GM23338 (cell line): ENCODE measurements at regions not wholly inside any gene's neighbourhood (a gene's known extent, or its start where the extent isn't known, plus 50 kb on each side); places are given as distances from the start of the nearest gene placed in this dataset.

Experiments
- ATAC-seq: fragments of 200-7000 bp; cut with Tn5 transposase; 3 replicates; pipeline ENCODE4 v1.9.1; 2020
- DNase-seq: peaks from one replicate; pipeline ENCODE4 v3.0.0-alpha.2; 2015; ENCODE audit warnings: low spot score
- H2AFZ ChIP-seq: fragments of 200-600 bp; sonication (generic); 2 replicates; pipeline ENCODE4 v1.8.0; 2016; ENCODE audit warnings: antibody characterized with exemption, mild to moderate bottlenecking, moderate library complexity
- H3F3A ChIP-seq: fragments of 200-600 bp; sonication (generic); replicated peaks from 2 replicates; pipeline ENCODE4 v1.8.0; 2017; ENCODE audit warnings: antibody characterized with exemption, mixed run types, low read depth
- H3K27ac ChIP-seq: fragments of 200-600 bp; sonication (generic); 2 replicates; pipeline ENCODE4 v1.6.1; 2016; ENCODE audit warnings: low read depth
- H3K27me3 ChIP-seq: fragments of 200-600 bp; sonication (generic); 2 replicates; pipeline ENCODE4 v1.8.0; 2016; ENCODE audit warnings: mild to moderate bottlenecking, mixed run types, moderate library complexity; ENCODE audit not compliant: insufficient read depth
- H3K36me3 ChIP-seq: fragments of 200-600 bp; sonication (generic); 2 replicates; pipeline ENCODE4 v1.8.0; 2016; ENCODE audit warnings: mild to moderate bottlenecking; ENCODE audit not compliant: insufficient read depth
- H3K4me1 ChIP-seq: fragments of 200-600 bp; sonication (generic); 2 replicates; pipeline ENCODE4 v1.8.0; 2016; ENCODE audit warnings: mild to moderate bottlenecking, moderate library complexity; ENCODE audit not compliant: insufficient read depth
- H3K4me2 ChIP-seq: fragments of 200-600 bp; sonication (generic); 2 replicates; pipeline ENCODE4 v1.7.1; 2017; ENCODE audit warnings: mixed run types
- H3K4me3 ChIP-seq: fragments of 200-600 bp; sonication (generic); 2 replicates; pipeline ENCODE4 v1.6.1; 2016; ENCODE audit warnings: mixed run types
- H3K79me2 ChIP-seq: fragments of 200-600 bp; sonication (generic); replicated peaks from 2 replicates; pipeline ENCODE4 v1.8.0; 2017; ENCODE audit warnings: mild to moderate bottlenecking; ENCODE audit not compliant: insufficient read depth
- H3K9me2 ChIP-seq: fragments of 200-600 bp; sonication (generic); 2 replicates; pipeline ENCODE4 v1.8.0; 2017; ENCODE audit not compliant: insufficient read depth
- H4K20me1 ChIP-seq: fragments of 200-600 bp; sonication (generic); replicated peaks from 2 replicates; pipeline ENCODE4 v1.8.0; 2017; ENCODE audit warnings: mild to moderate bottlenecking; ENCODE audit not compliant: insufficient read depth
- H3K27ac Mint-ChIP-seq: 2 replicates; pipeline ENCODE4 v1.8.0; 2020; ENCODE audit warnings: inconsistent platforms, mild to moderate bottlenecking, moderate library complexity, mixed read lengths
- H3K27me3 Mint-ChIP-seq: 3 replicates; pipeline ENCODE4 v1.8.0; 2022; ENCODE audit warnings: low read depth, mild to moderate bottlenecking, moderate library complexity, mixed read lengths, inconsistent platforms; ENCODE audit not compliant: insufficient read depth, poor library complexity
- H3K36me3 Mint-ChIP-seq: 3 replicates; pipeline ENCODE4 v1.8.0; 2021; ENCODE audit warnings: low read depth, mild to moderate bottlenecking, inconsistent platforms, moderate library complexity, mixed read lengths
- H3K4me1 Mint-ChIP-seq: 3 replicates; pipeline ENCODE4 v1.8.0; 2020; ENCODE audit warnings: mild to moderate bottlenecking, inconsistent platforms, mixed read lengths
- H3K4me3 Mint-ChIP-seq: 3 replicates; pipeline ENCODE4 v1.8.0; 2021; ENCODE audit warnings: moderate library complexity, mild to moderate bottlenecking, inconsistent platforms, mixed read lengths
- H3K9me3 Mint-ChIP-seq: 3 replicates; pipeline ENCODE4 v1.8.0; 2020; ENCODE audit warnings: moderate library complexity, mild to moderate bottlenecking, inconsistent platforms, mixed read lengths
- EZH2 ChIP-seq: fragments of 200-600 bp; sonication (generic); IDR thresholded peaks from one replicate; pipeline ENCODE4 v1.8.0; 2017; ENCODE audit warnings: antibody characterized with exemption, mild to moderate bottlenecking, low read depth; ENCODE audit not compliant: unreplicated experiment
- EZH2phosphoT487 ChIP-seq: fragments of 200-600 bp; sonication (generic); IDR thresholded peaks from one replicate; pipeline ENCODE4 v1.8.1; 2018; ENCODE audit warnings: antibody characterized with exemption; ENCODE audit not compliant: unreplicated experiment
- JUNB ChIP-seq: IDR thresholded peaks from one replicate; pipeline ENCODE4 v1.6.1; 2016; ENCODE audit warnings: antibody characterized with exemption; ENCODE audit not compliant: unreplicated experiment
- POLR2AphosphoS5 ChIP-seq: IDR thresholded peaks from 2 replicates; pipeline ENCODE4 v1.6.1; 2016; ENCODE audit warnings: antibody characterized with exemption, low read depth
- ZNF114 ChIP-seq: fragments of 250-450 bp; sonication (Bioruptor Pico); IDR thresholded peaks from 2 replicates; pipeline ENCODE4 v1.5.0; 2020; ENCODE audit warnings: mild to moderate bottlenecking, moderate library complexity
- ZNF331 ChIP-seq: fragments of 250-450 bp; sonication (Bioruptor Pico); IDR thresholded peaks from 2 replicates; pipeline ENCODE4 v1.5.0; 2020; ENCODE audit warnings: low read depth, mild to moderate bottlenecking, moderate library complexity
- TF ChIP-seq, protein P1 (sequence below): IDR thresholded peaks from 2 replicates; pipeline ENCODE4 v1.6.1; 2016; ENCODE audit warnings: antibody characterized with exemption
- TF ChIP-seq, protein P2 (sequence below): fragments of 250-450 bp; sonication (Bioruptor Pico); IDR thresholded peaks from 2 replicates; pipeline ENCODE4 v1.5.0; 2020; ENCODE audit warnings: mild to moderate bottlenecking, moderate library complexity
- TF ChIP-seq, protein P3 (sequence below): IDR thresholded peaks from one replicate; pipeline ENCODE4 v1.6.1; 2018; ENCODE audit warnings: antibody characterized with exemption; ENCODE audit not compliant: unreplicated experiment

DNA sequence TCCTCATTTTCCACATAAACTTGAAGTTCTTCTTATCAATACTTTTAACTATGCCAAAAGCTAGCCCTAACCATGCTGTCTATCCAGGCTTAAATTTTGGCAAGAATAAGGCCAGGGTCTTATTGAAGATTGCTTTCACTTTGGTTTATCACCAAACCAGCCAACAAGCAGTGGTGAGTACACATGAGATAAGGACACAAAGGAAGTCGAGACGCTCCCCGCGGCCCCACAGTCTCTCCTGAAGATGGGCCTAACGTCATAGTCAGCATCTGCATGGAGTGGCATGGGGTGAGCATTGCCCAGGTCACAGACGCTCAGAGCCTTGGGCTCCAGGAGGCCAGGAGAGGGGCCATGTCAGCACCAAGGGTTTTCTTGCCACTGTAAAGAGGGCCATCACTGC lies 80.3 kb downstream of the ATPSCKMT start:
- DNase-seq = no peak
- peaks cover 6% of the 10 kb centered on the region; the same call in 1 of the 2 replicates for H3K9me2 ChIP-seq
- no peaks in the 10 kb centered on the region for H3K4me1 ChIP-seq
- H3K27me3 Mint-ChIP-seq = peaks cover 2% of the 10 kb centered on the region
- peaks cover 8% of the 10 kb centered on the region; the same call in 2 of the 3 replicates for H3K9me3 Mint-ChIP-seq
- no peaks in the 10 kb centered on the region for H3K36me3 ChIP-seq
- H3F3A ChIP-seq = no peaks in the 10 kb centered on the region
- no peak overlapping the region for H3K4me3 Mint-ChIP-seq
- no peak overlapping the region for H3K27ac Mint-ChIP-seq
- H2AFZ ChIP-seq = no peak overlapping the region
- H3K4me3 ChIP-seq = no peak overlapping the region
- H3K27ac ChIP-seq = no peak overlapping the region
- no peak for ATAC-seq
- H3K4me1 Mint-ChIP-seq = no peaks in the 10 kb centered on the region
- no peak for TF ChIP-seq JUNB
- TF ChIP-seq POLR2AphosphoS5 = no peak
- TF ChIP-seq, protein P1, sequence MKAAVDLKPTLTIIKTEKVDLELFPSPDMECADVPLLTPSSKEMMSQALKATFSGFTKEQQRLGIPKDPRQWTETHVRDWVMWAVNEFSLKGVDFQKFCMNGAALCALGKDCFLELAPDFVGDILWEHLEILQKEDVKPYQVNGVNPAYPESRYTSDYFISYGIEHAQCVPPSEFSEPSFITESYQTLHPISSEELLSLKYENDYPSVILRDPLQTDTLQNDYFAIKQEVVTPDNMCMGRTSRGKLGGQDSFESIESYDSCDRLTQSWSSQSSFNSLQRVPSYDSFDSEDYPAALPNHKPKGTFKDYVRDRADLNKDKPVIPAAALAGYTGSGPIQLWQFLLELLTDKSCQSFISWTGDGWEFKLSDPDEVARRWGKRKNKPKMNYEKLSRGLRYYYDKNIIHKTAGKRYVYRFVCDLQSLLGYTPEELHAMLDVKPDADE = no peak
- TF ChIP-seq ZNF114 (CRISPR knock-in tag) = no peak
- TF ChIP-seq EZH2 = no peak
- TF ChIP-seq, protein P2, sequence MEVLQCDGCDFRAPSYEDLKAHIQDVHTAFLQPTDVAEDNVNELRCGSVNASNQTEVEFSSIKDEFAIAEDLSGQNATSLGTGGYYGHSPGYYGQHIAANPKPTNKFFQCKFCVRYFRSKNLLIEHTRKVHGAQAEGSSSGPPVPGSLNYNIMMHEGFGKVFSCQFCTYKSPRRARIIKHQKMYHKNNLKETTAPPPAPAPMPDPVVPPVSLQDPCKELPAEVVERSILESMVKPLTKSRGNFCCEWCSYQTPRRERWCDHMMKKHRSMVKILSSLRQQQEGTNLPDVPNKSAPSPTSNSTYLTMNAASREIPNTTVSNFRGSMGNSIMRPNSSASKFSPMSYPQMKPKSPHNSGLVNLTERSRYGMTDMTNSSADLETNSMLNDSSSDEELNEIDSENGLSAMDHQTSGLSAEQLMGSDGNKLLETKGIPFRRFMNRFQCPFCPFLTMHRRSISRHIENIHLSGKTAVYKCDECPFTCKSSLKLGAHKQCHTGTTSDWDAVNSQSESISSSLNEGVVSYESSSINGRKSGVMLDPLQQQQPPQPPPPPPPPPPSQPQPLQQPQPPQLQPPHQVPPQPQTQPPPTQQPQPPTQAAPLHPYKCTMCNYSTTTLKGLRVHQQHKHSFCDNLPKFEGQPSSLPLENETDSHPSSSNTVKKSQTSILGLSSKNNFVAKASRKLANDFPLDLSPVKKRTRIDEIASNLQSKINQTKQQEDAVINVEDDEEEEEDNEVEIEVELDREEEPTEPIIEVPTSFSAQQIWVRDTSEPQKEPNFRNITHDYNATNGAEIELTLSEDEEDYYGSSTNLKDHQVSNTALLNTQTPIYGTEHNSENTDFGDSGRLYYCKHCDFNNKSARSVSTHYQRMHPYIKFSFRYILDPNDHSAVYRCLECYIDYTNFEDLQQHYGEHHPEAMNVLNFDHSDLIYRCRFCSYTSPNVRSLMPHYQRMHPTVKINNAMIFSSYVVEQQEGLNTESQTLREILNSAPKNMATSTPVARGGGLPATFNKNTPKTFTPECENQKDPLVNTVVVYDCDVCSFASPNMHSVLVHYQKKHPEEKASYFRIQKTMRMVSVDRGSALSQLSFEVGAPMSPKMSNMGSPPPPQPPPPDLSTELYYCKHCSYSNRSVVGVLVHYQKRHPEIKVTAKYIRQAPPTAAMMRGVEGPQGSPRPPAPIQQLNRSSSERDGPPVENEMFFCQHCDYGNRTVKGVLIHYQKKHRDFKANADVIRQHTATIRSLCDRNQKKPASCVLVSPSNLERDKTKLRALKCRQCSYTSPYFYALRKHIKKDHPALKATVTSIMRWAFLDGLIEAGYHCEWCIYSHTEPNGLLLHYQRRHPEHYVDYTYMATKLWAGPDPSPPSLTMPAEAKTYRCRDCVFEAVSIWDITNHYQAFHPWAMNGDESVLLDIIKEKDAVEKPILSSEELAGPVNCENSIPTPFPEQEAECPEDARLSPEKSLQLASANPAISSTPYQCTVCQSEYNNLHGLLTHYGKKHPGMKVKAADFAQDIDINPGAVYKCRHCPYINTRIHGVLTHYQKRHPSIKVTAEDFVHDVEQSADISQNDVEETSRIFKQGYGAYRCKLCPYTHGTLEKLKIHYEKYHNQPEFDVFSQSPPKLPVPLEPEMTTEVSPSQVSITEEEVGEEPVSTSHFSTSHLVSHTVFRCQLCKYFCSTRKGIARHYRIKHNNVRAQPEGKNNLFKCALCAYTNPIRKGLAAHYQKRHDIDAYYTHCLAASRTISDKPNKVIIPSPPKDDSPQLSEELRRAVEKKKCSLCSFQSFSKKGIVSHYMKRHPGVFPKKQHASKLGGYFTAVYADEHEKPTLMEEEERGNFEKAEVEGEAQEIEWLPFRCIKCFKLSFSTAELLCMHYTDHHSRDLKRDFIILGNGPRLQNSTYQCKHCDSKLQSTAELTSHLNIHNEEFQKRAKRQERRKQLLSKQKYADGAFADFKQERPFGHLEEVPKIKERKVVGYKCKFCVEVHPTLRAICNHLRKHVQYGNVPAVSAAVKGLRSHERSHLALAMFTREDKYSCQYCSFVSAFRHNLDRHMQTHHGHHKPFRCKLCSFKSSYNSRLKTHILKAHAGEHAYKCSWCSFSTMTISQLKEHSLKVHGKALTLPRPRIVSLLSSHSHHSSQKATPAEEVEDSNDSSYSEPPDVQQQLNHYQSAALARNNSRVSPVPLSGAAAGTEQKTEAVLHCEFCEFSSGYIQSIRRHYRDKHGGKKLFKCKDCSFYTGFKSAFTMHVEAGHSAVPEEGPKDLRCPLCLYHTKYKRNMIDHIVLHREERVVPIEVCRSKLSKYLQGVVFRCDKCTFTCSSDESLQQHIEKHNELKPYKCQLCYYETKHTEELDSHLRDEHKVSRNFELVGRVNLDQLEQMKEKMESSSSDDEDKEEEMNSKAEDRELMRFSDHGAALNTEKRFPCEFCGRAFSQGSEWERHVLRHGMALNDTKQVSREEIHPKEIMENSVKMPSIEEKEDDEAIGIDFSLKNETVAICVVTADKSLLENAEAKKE (CRISPR knock-in tag) = no peak
- TF ChIP-seq, protein P3, sequence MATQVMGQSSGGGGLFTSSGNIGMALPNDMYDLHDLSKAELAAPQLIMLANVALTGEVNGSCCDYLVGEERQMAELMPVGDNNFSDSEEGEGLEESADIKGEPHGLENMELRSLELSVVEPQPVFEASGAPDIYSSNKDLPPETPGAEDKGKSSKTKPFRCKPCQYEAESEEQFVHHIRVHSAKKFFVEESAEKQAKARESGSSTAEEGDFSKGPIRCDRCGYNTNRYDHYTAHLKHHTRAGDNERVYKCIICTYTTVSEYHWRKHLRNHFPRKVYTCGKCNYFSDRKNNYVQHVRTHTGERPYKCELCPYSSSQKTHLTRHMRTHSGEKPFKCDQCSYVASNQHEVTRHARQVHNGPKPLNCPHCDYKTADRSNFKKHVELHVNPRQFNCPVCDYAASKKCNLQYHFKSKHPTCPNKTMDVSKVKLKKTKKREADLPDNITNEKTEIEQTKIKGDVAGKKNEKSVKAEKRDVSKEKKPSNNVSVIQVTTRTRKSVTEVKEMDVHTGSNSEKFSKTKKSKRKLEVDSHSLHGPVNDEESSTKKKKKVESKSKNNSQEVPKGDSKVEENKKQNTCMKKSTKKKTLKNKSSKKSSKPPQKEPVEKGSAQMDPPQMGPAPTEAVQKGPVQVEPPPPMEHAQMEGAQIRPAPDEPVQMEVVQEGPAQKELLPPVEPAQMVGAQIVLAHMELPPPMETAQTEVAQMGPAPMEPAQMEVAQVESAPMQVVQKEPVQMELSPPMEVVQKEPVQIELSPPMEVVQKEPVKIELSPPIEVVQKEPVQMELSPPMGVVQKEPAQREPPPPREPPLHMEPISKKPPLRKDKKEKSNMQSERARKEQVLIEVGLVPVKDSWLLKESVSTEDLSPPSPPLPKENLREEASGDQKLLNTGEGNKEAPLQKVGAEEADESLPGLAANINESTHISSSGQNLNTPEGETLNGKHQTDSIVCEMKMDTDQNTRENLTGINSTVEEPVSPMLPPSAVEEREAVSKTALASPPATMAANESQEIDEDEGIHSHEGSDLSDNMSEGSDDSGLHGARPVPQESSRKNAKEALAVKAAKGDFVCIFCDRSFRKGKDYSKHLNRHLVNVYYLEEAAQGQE = no peak
- no peak for TF ChIP-seq ZNF331
- no peak for TF ChIP-seq EZH2phosphoT487
- H3K4me2 ChIP-seq = no peak overlapping the region
- H4K20me1 ChIP-seq = no peaks in the 10 kb centered on the region
- H3K27me3 ChIP-seq = no peaks in the 10 kb centered on the region
- H3K36me3 Mint-ChIP-seq = peaks cover 16% of the 10 kb centered on the region
- no peaks in the 10 kb centered on the region for H3K79me2 ChIP-seq
